PC-9 (cell line): ENCODE measurements at regions not wholly inside any gene's neighbourhood (a gene's known extent, or its start where the extent isn't known, plus 50 kb on each side); places are given as distances from the start of the nearest gene placed in this dataset.

Experiments
- EZH2 ChIP-seq: fragments of 200-600 bp; sonication (generic); IDR thresholded peaks from 2 replicates; pipeline ENCODE4 v1.8.0; 2017; ENCODE audit warnings: antibody characterized with exemption, low read depth
- TF ChIP-seq, protein P1 (sequence below): fragments of 200-600 bp; sonication (generic); conservative IDR thresholded peaks from 2 replicates; pipeline ENCODE4 v1.6.1; 2017; ENCODE audit warnings: mixed run types, antibody characterized with exemption, mild to moderate bottlenecking, moderate library complexity

DNA sequence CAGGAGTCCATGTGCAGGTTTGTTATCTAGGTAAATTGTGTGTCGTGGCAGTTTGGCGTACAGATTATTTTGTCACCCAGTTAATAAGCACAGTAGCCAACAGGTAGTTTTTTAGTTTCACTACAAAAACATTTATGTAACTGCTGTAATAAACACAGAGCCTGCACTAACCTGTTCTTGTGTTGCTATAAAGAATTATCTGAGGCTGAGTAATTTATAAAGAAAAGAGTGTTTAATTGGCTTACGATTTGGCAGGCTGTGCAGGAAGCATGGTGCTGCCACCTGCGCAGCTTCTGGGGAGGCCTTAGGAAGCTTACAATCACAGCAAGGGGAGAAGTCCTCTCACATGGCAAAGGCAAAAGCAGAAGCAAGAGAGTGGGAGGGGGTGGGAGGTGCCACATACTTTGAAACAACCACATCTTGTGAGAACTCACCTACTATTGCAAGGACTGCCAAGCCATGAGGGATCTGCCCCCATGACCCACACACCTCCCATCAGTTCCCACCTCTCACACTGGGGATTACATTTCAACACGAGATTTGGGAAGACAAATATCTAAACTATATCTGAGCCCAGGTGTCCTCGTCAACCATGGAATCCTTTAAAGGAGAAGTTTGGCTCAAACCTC is 266.4 kb upstream of the GRIP1 start:
- TF ChIP-seq, protein P1, sequence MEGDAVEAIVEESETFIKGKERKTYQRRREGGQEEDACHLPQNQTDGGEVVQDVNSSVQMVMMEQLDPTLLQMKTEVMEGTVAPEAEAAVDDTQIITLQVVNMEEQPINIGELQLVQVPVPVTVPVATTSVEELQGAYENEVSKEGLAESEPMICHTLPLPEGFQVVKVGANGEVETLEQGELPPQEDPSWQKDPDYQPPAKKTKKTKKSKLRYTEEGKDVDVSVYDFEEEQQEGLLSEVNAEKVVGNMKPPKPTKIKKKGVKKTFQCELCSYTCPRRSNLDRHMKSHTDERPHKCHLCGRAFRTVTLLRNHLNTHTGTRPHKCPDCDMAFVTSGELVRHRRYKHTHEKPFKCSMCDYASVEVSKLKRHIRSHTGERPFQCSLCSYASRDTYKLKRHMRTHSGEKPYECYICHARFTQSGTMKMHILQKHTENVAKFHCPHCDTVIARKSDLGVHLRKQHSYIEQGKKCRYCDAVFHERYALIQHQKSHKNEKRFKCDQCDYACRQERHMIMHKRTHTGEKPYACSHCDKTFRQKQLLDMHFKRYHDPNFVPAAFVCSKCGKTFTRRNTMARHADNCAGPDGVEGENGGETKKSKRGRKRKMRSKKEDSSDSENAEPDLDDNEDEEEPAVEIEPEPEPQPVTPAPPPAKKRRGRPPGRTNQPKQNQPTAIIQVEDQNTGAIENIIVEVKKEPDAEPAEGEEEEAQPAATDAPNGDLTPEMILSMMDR: no peak
- TF ChIP-seq EZH2: no peak
